ENCODE measurements at regions not wholly inside any gene's neighbourhood (a gene's known extent, or its start where the extent isn't known, plus 50 kb on each side); places are given as distances from the start of the nearest gene placed in this dataset.

GRCh38 chr21:38654580-38654979 lies 151.1 kb upstream of the ETS2 start:
- Histone ChIP-seq H3K9me3 (ENCODE audit: control insufficient read depth, insufficient read depth, low read depth, low read length) (no peaks in the 10 kb centered on the region), H3K27ac (ENCODE audit: extremely low read depth, low read depth, low read length) (no peak overlapping the region), H3K36me3 (ENCODE audit: control insufficient read depth in 2 of 2, insufficient read depth in 1 of 2, low read length in 2 of 2) (no peaks in the 10 kb centered on the region), H3K4me3 (ENCODE audit: low read depth, low read length) (no peak overlapping the region), H3K4me1 (ENCODE audit: control insufficient read depth, insufficient read depth, low read length) (no peaks in the 10 kb centered on the region)
- CTCF ChIA-PET: no interaction called here
- POLR2A ChIA-PET: no interaction called here
- TF ChIP-seq ZNF701 (tag by site-specific recombination; IDR thresholded peaks at IDR 0.05) (no peak), ZNF76 (tag by site-specific recombination; IDR thresholded peaks at IDR 0.05; ENCODE audit: borderline replicate concordance, low read depth) (no peak), ZBTB48 (tag by site-specific recombination; IDR thresholded peaks at IDR 0.05) (no peak), GFI1B (tag by site-specific recombination; IDR thresholded peaks at IDR 0.05) (no peak), ZNF112 (tag by site-specific recombination; IDR thresholded peaks at IDR 0.05) (no peak), ZBTB26 (tag by site-specific recombination; optimal IDR thresholded peaks at IDR 0.05) (no peak), ZNF24 (tag by site-specific recombination; IDR thresholded peaks at IDR 0.05) (no peak), ZNF280C (tag by site-specific recombination; IDR thresholded peaks at IDR 0.05) (no peak), ZNF529 (tag by site-specific recombination; IDR thresholded peaks at IDR 0.05; ENCODE audit: insufficient replicate concordance) (no peak), ZNF776 (tag by site-specific recombination; IDR thresholded peaks at IDR 0.05; ENCODE audit: borderline replicate concordance) (no peak), ZNF449 (tag by site-specific recombination; IDR thresholded peaks at IDR 0.05) (no peak), ZBTB8A (tag by site-specific recombination; IDR thresholded peaks at IDR 0.05) (no peak), ZXDB (tag by site-specific recombination; IDR thresholded peaks at IDR 0.05) (no peak), GLI4 (tag by site-specific recombination; IDR thresholded peaks at IDR 0.05) (no peak), ZNF148 (tag by site-specific recombination; IDR thresholded peaks at IDR 0.05; ENCODE audit: borderline replicate concordance) (no peak), SP7 (tag by site-specific recombination; IDR thresholded peaks at IDR 0.05) (no peak), ZNF16 (tag by site-specific recombination; IDR thresholded peaks at IDR 0.05; ENCODE audit: low read depth) (no peak), MYNN (tag by site-specific recombination; IDR thresholded peaks at IDR 0.05; ENCODE audit: borderline replicate concordance) (no peak)

GRCh38 chr21:38658511-38658910 lies 147.2 kb upstream of the ETS2 start:
- peaks cover 3% of the 10 kb centered on the region; the same call in 1 of the 2 replicates for H3K4me1 ChIP-seq (ENCODE audit: control insufficient read depth, insufficient read depth, low read length)
- H3K4me3 ChIP-seq (ENCODE audit: low read depth, low read length): no peak overlapping the region
- H3K36me3 ChIP-seq (ENCODE audit: control insufficient read depth in 2 of 2, insufficient read depth in 1 of 2, low read length in 2 of 2): no peaks in the 10 kb centered on the region
- POLR2A ChIA-PET: no interaction called here
- no peak overlapping the region for H3K27ac ChIP-seq (ENCODE audit: extremely low read depth, low read depth, low read length)
- CTCF ChIA-PET: interaction anchor here (0.6 to 1.7 kb wide), 6 partner anchors 9 to 289 kb away, joined by 3 to 7 read pairs (median 3); no protein-coding TSS in a partner anchor
- H3K9me3 ChIP-seq (ENCODE audit: control insufficient read depth, insufficient read depth, low read depth, low read length): no peaks in the 10 kb centered on the region
- TF ChIP-seq ZNF510 (tag by site-specific recombination; IDR thresholded peaks at IDR 0.05; ENCODE audit: insufficient replicate concordance) (no peak), ZNF335 (tag by site-specific recombination; conservative IDR thresholded peaks at IDR 0.05) (no peak), ZNF514 (tag by site-specific recombination; IDR thresholded peaks at IDR 0.05) (no peak), ZNF211 (tag by site-specific recombination; IDR thresholded peaks at IDR 0.05; ENCODE audit: low read depth) (no peak), ZNF114 (tag by site-specific recombination; IDR thresholded peaks at IDR 0.05) (no peak), ZEB2 (tag by site-specific recombination; IDR thresholded peaks at IDR 0.05) (no peak), YY1 (tag by site-specific recombination; IDR thresholded peaks at IDR 0.05) (no peak), HOXA7 (CRISPR knock-in tag; IDR thresholded peaks at IDR 0.05; ENCODE audit: borderline replicate concordance) (no peak), ZNF280C (tag by site-specific recombination; IDR thresholded peaks at IDR 0.05) (no peak), ZBTB1 (tag by site-specific recombination; IDR thresholded peaks at IDR 0.05) (no peak), ZNF792 (tag by site-specific recombination; IDR thresholded peaks at IDR 0.05) (no peak)
